Glomerular visceral epithelial cell (primary cell): ENCODE measurements at regions not wholly inside any gene's neighbourhood (a gene's known extent, or its start where the extent isn't known, plus 50 kb on each side); places are given as distances from the start of the nearest gene placed in this dataset.

ENCODE experiments used
- DNase-seq: peaks from one replicate; pipeline ENCODE4 v3.0.0-alpha.2; 2016; ENCODE audit errors: extremely low spot score

GRCh38 chr12:82174383-82174782, 183.8 kb downstream of the CCDC59 start:
- no peak for DNase-seq

GRCh38 chr12:82149045-82149444, 209.1 kb downstream of the CCDC59 start:
- no peak for DNase-seq

GRCh38 chr12:82146740-82147139, 211.4 kb downstream of the CCDC59 start:
- DNase-seq = no peak

- no peak for DNase-seq
Measured at GRCh38 chr12:82144505-82144904, 213.7 kb downstream of the CCDC59 start.

- no peak for DNase-seq
Measured at GRCh38 chr12:82132390-82132789, 225.8 kb downstream of the CCDC59 start.

GRCh38 chr12:82130762-82131161, 227.4 kb downstream of the CCDC59 start:
- no peak for DNase-seq

- DNase-seq = peak; percentile 6
Measured at GRCh38 chr12:82124711-82125380, 233.3 kb downstream of the CCDC59 start.

GRCh38 chr12:82121545-82121944, 236.6 kb downstream of the CCDC59 start:
- DNase-seq = no peak

GRCh38 chr12:82120901-82121300, 237.3 kb downstream of the CCDC59 start:
- no peak for DNase-seq

- DNase-seq = no peak
Measured at GRCh38 chr12:82109243-82109642, 248.9 kb downstream of the CCDC59 start.

GRCh38 chr12:82108615-82109014, 249.6 kb downstream of the CCDC59 start:
- DNase-seq = no peak

- DNase-seq = peak; percentile 50
Measured at GRCh38 chr12:82099216-82099615, 259.0 kb downstream of the CCDC59 start.

GRCh38 chr12:82097877-82098276, 260.3 kb downstream of the CCDC59 start:
- DNase-seq = no peak

- DNase-seq = no peak
Measured at GRCh38 chr12:82097438-82097837, 260.7 kb downstream of the CCDC59 start.

GRCh38 chr12:82090165-82090564, 268.0 kb downstream of the CCDC59 start:
- no peak for DNase-seq

GRCh38 chr12:82089369-82090121, 268.6 kb downstream of the CCDC59 start:
- no peak for DNase-seq

- no peak for DNase-seq
Measured at GRCh38 chr12:82082501-82082900, 275.7 kb downstream of the CCDC59 start.

GRCh38 chr12:82069931-82070514, 288.2 kb downstream of the CCDC59 start:
- no peak for DNase-seq

- no peak for DNase-seq
Measured at GRCh38 chr12:82058197-82058596, 299.0 kb upstream of the PPFIA2 start.

- DNase-seq = peak; percentile 69
Measured at GRCh38 chr12:82057770-82058169, 298.6 kb upstream of the PPFIA2 start.

GRCh38 chr12:82055391-82055790, 296.2 kb upstream of the PPFIA2 start:
- no peak for DNase-seq

- DNase-seq = no peak
Measured at GRCh38 chr12:82054566-82054965, 295.4 kb upstream of the PPFIA2 start.

GRCh38 chr12:82047446-82047845, 288.3 kb upstream of the PPFIA2 start:
- DNase-seq = no peak
